Neural cell (in vitro differentiated cells): ENCODE measurements at regions not wholly inside any gene's neighbourhood (a gene's known extent, or its start where the extent isn't known, plus 50 kb on each side); places are given as distances from the start of the nearest gene placed in this dataset.

Experiments
- H2AFZ ChIP-seq: fragments of 200-600, 300-800 bp; sonication (generic), shearing (Covaris generic); 2 replicates; pipeline ENCODE4 v1.6.0; 2014; ENCODE audit warnings: low read depth, mild to moderate bottlenecking, antibody characterized with exemption, low read length, moderate library complexity
- H3F3A ChIP-seq: fragments of 200-600 bp; shearing (Covaris generic); 2 replicates; pipeline ENCODE4 v1.6.1; 2016; ENCODE audit warnings: mild to moderate bottlenecking, moderate library complexity, mixed read lengths, antibody characterized with exemption, low read length; ENCODE audit not compliant: insufficient read depth, poor library complexity, severe bottlenecking
- H3K27ac ChIP-seq: fragments of 200-600, 300-800 bp; sonication (generic), shearing (Covaris generic); 2 replicates; pipeline ENCODE4 v1.5.1; 2014; ENCODE audit warnings: mild to moderate bottlenecking, low read length, moderate library complexity
- H3K27me3 ChIP-seq: fragments of 300-800, 200-600 bp; sonication (generic), shearing (Covaris generic); 2 replicates; pipeline ENCODE4 v1.6.0; 2014; ENCODE audit warnings: mild to moderate bottlenecking, low read depth, low read length, moderate library complexity; ENCODE audit not compliant: insufficient read depth
- H3K36me3 ChIP-seq: fragments of 300-800, 200-600 bp; sonication (generic), shearing (Covaris generic); 2 replicates; pipeline ENCODE4 v1.5.1; 2014; ENCODE audit warnings: mild to moderate bottlenecking, antibody characterized with exemption, low read length, moderate library complexity; ENCODE audit not compliant: insufficient read depth
- H3K4me2 ChIP-seq: fragments of 300-800, 200-600 bp; sonication (generic), shearing (Covaris generic); 2 replicates; pipeline ENCODE4 v1.6.0; 2014; ENCODE audit warnings: mild to moderate bottlenecking, low read length
- H3K4me3 ChIP-seq: fragments of 300-800, 200-600 bp; sonication (generic), shearing (Covaris generic); 2 replicates; pipeline ENCODE4 v1.5.1; 2014; ENCODE audit warnings: mild to moderate bottlenecking, low read length, moderate library complexity
- H3K79me2 ChIP-seq: fragments of 200-600 bp; shearing (Covaris generic); replicated peaks from 2 replicates; pipeline ENCODE4 v1.6.0; 2014; ENCODE audit warnings: mild to moderate bottlenecking, low read length, moderate library complexity; ENCODE audit not compliant: insufficient read depth
- H3K9ac ChIP-seq: fragments of 300-800, 200-600 bp; sonication (generic), shearing (Covaris generic); 2 replicates; pipeline ENCODE4 v1.6.1; 2016; ENCODE audit warnings: mild to moderate bottlenecking, low read length, mixed read lengths
- H3K9me2 ChIP-seq: fragments of 200-600 bp; shearing (Covaris generic); 2 replicates; pipeline ENCODE4 v1.6.1; 2016; ENCODE audit warnings: mild to moderate bottlenecking, low read length, mixed read lengths; ENCODE audit not compliant: insufficient read depth
- H3K9me3 ChIP-seq: fragments of 200-600, 300-800 bp; sonication (generic), shearing (Covaris generic); 2 replicates; pipeline ENCODE4 v1.6.1; 2016; ENCODE audit warnings: mild to moderate bottlenecking, mixed run types, low read length, moderate library complexity, mixed read lengths
- H4K20me1 ChIP-seq: fragments of 200-600 bp; shearing (Covaris generic); 2 replicates; pipeline ENCODE4 v1.6.1; 2016; ENCODE audit warnings: mild to moderate bottlenecking, mixed run types; ENCODE audit not compliant: insufficient read depth
- EP300 ChIP-seq: fragments of 450-650 bp; conservative IDR thresholded peaks from 2 replicates; pipeline ENCODE4 v1.6.1; 2014; ENCODE audit warnings: antibody characterized with exemption, mild to moderate bottlenecking, moderate library complexity; ENCODE audit not compliant: poor library complexity, severe bottlenecking
- EZH2 ChIP-seq: fragments of 200-600, 300-800 bp; shearing (Covaris generic), sonication (generic); IDR thresholded peaks from 2 replicates; pipeline ENCODE4 v1.6.1; 2014; ENCODE audit warnings: antibody characterized with exemption, low read length, borderline replicate concordance, mild to moderate bottlenecking; ENCODE audit not compliant: insufficient read depth, poor library complexity, severe bottlenecking
- MXI1 ChIP-seq: fragments of 450-650 bp; conservative IDR thresholded peaks from 2 replicates; pipeline ENCODE4 v1.6.1; 2014; ENCODE audit warnings: antibody characterized with exemption, mild to moderate bottlenecking; ENCODE audit not compliant: poor library complexity, severe bottlenecking
- POLR2AphosphoS5 ChIP-seq: IDR thresholded peaks from 2 replicates; pipeline ENCODE4 v1.6.1; 2012
- RAD21 ChIP-seq: fragments of 450-650 bp; conservative IDR thresholded peaks from 2 replicates; pipeline ENCODE4 v1.6.1; 2014; ENCODE audit warnings: antibody characterized with exemption, mild to moderate bottlenecking, moderate library complexity
- SMC3 ChIP-seq: fragments of 450-650 bp; conservative IDR thresholded peaks from 2 replicates; pipeline ENCODE4 v1.6.1; 2014; ENCODE audit warnings: antibody characterized with exemption, mild to moderate bottlenecking, moderate library complexity; ENCODE audit not compliant: poor library complexity
- TAF1 ChIP-seq: IDR thresholded peaks from 2 replicates; pipeline ENCODE4 v1.6.1; 2012; ENCODE audit warnings: low read depth
- TF ChIP-seq, protein P1 (sequence below): IDR thresholded peaks from 2 replicates; pipeline ENCODE4 v1.6.1; 2012; ENCODE audit warnings: borderline replicate concordance
- TF ChIP-seq, protein P2 (sequence below): fragments of 450-650 bp; IDR thresholded peaks from 2 replicates; pipeline ENCODE4 v1.5.1; 2014; ENCODE audit warnings: antibody characterized with exemption, mild to moderate bottlenecking, moderate library complexity; ENCODE audit not compliant: poor library complexity, severe bottlenecking

DNA sequence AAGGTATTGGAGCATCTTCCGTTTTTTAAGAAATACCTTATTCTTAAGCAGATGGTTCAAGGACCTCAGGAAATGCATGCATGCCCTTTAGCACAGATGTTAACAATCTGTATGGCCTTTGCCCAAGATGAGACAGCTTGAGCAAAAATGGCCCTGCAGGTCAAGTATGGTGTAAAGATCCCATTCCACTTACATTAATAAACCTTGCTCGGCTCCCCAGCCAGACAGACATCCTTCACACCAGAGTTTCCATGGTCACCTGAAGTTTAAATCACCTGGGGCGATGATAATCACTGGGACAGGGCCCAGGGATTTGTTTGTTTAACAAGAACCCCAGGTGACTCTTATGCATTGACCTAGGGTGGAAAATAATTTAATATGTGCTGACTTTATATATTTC, 287.0 kb upstream of the NOCT start:
- no peak overlapping the region for H2AFZ ChIP-seq
- TF ChIP-seq, protein P1, sequence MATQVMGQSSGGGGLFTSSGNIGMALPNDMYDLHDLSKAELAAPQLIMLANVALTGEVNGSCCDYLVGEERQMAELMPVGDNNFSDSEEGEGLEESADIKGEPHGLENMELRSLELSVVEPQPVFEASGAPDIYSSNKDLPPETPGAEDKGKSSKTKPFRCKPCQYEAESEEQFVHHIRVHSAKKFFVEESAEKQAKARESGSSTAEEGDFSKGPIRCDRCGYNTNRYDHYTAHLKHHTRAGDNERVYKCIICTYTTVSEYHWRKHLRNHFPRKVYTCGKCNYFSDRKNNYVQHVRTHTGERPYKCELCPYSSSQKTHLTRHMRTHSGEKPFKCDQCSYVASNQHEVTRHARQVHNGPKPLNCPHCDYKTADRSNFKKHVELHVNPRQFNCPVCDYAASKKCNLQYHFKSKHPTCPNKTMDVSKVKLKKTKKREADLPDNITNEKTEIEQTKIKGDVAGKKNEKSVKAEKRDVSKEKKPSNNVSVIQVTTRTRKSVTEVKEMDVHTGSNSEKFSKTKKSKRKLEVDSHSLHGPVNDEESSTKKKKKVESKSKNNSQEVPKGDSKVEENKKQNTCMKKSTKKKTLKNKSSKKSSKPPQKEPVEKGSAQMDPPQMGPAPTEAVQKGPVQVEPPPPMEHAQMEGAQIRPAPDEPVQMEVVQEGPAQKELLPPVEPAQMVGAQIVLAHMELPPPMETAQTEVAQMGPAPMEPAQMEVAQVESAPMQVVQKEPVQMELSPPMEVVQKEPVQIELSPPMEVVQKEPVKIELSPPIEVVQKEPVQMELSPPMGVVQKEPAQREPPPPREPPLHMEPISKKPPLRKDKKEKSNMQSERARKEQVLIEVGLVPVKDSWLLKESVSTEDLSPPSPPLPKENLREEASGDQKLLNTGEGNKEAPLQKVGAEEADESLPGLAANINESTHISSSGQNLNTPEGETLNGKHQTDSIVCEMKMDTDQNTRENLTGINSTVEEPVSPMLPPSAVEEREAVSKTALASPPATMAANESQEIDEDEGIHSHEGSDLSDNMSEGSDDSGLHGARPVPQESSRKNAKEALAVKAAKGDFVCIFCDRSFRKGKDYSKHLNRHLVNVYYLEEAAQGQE: no peak
- TF ChIP-seq MXI1 (no peak), RAD21 (no peak), EP300 (no peak), TAF1 (no peak), POLR2AphosphoS5 (no peak), EZH2 (no peak), SMC3 (no peak)
- TF ChIP-seq, protein P2, sequence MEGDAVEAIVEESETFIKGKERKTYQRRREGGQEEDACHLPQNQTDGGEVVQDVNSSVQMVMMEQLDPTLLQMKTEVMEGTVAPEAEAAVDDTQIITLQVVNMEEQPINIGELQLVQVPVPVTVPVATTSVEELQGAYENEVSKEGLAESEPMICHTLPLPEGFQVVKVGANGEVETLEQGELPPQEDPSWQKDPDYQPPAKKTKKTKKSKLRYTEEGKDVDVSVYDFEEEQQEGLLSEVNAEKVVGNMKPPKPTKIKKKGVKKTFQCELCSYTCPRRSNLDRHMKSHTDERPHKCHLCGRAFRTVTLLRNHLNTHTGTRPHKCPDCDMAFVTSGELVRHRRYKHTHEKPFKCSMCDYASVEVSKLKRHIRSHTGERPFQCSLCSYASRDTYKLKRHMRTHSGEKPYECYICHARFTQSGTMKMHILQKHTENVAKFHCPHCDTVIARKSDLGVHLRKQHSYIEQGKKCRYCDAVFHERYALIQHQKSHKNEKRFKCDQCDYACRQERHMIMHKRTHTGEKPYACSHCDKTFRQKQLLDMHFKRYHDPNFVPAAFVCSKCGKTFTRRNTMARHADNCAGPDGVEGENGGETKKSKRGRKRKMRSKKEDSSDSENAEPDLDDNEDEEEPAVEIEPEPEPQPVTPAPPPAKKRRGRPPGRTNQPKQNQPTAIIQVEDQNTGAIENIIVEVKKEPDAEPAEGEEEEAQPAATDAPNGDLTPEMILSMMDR: no peak

DNA sequence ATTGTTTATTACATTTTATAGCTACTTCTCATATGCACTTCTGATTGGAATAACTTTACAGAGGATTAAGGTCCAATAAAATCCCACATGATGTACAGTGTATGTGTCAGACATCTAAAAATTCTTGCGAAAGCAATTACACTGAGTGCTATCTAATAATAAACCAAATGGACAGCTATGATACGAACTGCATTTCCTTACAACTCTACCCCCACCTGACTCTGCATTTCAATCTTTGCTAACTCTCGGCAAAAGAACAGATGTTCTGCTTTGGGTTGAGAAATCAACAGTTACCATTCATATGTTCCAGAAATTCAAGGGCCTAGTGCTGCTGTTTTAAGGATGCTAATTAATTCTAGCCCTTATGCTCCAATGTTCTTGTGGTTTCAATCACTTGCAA, 287.9 kb upstream of the NOCT start:
- no peak overlapping the region for H3K4me3 ChIP-seq
- TF ChIP-seq MXI1: no peak
- TF ChIP-seq, protein P2: no peak
- no peak for TF ChIP-seq EP300
- TF ChIP-seq TAF1: no peak
- no peak for TF ChIP-seq RAD21
- TF ChIP-seq SMC3: no peak
- TF ChIP-seq POLR2AphosphoS5: no peak
- no peak for TF ChIP-seq EZH2
- TF ChIP-seq, protein P1: no peak
- H3K9me2 ChIP-seq: no peaks in the 10 kb centered on the region
- no peaks in the 10 kb centered on the region for H3K9me3 ChIP-seq
- H3K36me3 ChIP-seq: no peaks in the 10 kb centered on the region
- H3K4me2 ChIP-seq: no peak overlapping the region
- H3K27ac ChIP-seq: no peak overlapping the region
- H4K20me1 ChIP-seq: no peaks in the 10 kb centered on the region
- H2AFZ ChIP-seq: no peak overlapping the region
- no peaks in the 10 kb centered on the region for H3K79me2 ChIP-seq
- H3K27me3 ChIP-seq: no peaks in the 10 kb centered on the region
- H3K9ac ChIP-seq: no peak overlapping the region
- no peaks in the 10 kb centered on the region for H3F3A ChIP-seq

More for the DNA sequence above, 287.0 kb upstream of the NOCT start:
- H3K9me2 ChIP-seq: no peaks in the 10 kb centered on the region
- no peaks in the 10 kb centered on the region for H3K79me2 ChIP-seq
- H3K27ac ChIP-seq: no peak overlapping the region
- H3K36me3 ChIP-seq: no peaks in the 10 kb centered on the region
- H3K4me3 ChIP-seq: no peak overlapping the region
- H4K20me1 ChIP-seq: no peaks in the 10 kb centered on the region
- H3K4me2 ChIP-seq: no peak overlapping the region
- H3K9me3 ChIP-seq: no peaks in the 10 kb centered on the region
- no peaks in the 10 kb centered on the region for H3F3A ChIP-seq
- H3K9ac ChIP-seq: no peak overlapping the region
- no peaks in the 10 kb centered on the region for H3K27me3 ChIP-seq
